NCI-H1092 (cell line): ENCODE measurements at regions not wholly inside any gene's neighbourhood (a gene's known extent, or its start where the extent isn't known, plus 50 kb on each side); places are given as distances from the start of the nearest gene placed in this dataset.
A peak's percentile ranks its signal among the peaks of the same experiment; 100 is the strongest.

Experiments used
- DNase-seq: peaks from one replicate; lab custom pipeline; 2025; lab: John Stamatoyannopoulos, UW

DNA sequence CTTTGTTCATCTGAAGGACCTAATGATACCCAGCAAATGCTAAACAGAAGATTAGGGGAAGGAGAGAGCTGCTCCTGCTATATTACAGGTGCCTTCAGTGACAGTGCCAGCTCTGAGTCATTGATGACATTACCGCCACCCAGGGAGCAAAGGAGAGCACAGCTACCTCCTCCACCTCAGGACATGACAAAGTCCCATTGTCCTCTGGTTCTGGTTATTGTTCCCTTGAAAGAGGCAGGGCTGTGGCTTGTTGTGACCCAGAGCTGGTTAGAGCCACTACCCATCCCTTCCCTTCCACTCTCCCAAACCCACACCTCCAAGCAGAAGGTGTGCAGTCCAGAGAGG lies 363.5 kb upstream of the DUSP10 start:
- no peak for DNase-seq

DNA sequence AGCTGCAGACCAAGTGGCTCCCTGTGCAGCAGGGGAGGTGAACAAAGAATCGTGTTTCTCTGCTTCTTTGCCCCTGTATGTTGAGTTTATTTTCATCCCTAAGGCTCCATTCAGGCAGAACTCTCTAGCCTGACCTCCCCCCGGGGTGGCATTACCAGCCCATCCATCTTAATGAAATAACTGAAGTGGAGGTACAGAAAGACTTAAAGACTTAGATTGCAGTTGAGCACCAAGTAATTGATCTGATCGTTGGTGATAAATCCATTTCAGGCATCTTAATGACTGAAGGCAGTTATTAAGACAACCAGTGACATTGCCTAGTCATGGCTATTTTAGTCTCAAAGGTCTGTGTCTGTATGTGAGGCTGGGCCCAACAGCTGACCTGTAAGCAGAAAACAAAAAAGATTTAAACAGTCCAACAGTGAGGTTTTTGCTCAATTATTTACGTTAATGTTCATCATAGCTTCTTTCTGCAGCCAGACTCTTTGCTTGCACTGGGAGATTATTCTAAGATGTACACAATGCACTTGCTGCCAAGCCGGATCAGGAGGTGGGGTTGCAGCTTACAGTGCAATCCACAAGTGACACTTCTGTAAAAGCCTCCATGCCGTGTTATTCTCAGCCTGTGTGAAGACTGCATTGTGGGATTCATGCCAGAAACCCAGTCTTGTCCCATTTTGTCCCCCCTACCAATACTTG lies 363.0 kb upstream of the DUSP10 start:
- DNase-seq, result no peak

DNA sequence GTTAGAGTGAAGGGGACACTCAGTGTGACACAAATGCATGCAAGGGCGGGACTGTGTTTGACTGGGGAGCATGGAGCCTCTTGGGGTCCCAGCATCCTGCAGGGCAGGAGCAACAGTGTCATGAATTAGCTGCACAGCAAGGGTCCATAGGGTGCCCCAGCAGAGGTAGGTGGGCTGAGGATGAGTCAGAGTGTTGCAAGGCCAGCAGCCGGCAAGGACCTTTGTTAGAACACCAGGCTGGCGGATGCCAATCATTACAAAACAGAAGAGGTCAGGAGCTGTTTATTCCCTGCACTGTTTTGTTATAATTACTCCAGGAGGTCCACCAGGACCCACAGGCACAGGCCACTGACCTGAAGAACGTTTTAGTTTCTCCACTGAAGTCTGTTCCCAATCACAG lies 362.2 kb upstream of the DUSP10 start:
- no peak for DNase-seq

DNA sequence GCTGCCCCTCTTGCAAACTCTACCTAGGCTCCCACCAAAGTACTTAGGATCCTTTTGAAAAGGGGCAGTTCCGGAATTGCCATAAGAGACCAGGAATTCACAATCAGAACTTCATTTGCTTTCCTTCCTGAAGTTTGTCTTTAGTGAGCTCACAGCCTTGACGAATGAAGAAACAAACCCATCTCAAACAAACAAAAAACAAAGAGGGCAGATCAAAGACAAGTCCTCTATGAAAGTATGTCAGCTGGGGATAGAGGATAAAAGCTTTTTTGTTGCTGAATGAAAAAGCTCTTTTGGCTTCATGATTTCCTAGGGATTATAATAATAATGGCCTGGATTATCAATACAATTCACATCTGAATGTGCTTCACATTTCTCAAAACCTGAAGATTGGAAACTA lies 357.9 kb upstream of the DUSP10 start:
- no peak for DNase-seq

DNA sequence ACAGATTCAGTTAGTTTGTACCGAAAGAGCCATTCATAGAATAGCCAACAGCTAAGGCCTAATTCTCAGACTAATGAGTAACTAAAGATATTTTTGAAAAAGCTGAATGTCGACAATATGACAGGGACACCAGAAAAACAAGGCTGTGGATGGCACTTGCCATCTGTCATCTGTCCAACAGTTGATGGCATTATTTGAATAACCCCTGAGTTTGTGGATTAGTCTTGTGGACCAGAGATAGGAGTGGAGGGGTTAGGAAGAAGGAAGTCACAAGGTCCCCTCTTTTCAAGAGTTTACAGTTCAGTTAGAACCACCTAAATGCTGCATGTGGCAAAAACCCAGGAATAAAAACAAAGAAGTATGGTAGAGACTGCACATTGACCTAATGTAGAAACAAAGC lies 356.5 kb upstream of the DUSP10 start:
- DNase-seq, result no peak

DNA sequence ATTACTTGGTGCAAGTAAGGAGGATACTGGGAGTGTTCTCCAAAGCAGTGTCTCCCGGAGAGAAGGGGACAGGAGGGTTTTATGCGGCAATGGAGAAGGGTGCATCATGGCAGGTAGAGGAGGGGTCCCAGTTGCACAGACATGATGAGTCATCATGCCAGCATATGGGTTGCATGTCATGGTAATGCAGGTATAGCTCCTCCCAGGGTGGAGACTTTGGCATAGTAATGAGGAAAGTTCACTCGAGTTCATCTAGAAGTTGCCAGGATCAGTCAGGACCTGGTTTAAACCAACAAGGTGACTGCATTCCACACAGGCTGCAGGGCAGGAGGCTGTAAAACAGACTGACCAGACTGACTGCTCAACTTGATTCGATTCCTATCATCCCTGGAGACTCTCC lies 355.7 kb upstream of the DUSP10 start:
- DNase-seq, result no peak

DNA sequence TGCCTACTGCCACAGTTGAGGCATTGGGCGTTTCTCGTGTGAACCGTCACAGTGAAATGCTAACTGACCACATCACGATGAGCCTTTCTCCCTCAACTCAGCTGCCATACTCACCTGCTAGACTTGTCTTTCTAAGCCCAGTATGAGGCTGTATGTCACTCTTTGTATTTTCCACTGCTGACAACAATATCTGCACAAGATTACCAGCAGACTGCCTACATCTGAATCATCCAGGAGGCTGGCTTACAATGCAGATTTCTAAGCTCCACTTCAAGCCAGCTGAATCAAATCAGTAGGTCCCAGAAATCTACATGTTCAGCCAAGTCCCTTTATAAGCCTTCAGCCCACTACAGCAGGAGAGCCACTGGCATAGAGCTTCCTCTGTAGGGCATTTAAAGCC lies 355.0 kb upstream of the DUSP10 start:
- no peak for DNase-seq

DNA sequence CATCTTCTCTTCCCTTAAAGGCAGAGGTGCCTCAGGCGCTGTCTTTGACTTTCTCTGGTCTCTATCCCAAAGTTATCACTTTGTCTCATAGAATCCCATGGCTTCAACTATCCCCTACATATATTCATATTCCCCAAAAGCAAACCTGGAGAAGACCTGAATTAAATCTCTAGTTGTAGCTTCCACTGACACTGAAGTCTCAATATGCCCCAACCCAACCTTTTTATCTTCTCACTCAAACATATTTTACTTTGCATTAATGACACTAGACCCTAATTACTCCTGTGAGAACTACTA lies 354.5 kb upstream of the DUSP10 start:
- DNase-seq, result no peak

DNA sequence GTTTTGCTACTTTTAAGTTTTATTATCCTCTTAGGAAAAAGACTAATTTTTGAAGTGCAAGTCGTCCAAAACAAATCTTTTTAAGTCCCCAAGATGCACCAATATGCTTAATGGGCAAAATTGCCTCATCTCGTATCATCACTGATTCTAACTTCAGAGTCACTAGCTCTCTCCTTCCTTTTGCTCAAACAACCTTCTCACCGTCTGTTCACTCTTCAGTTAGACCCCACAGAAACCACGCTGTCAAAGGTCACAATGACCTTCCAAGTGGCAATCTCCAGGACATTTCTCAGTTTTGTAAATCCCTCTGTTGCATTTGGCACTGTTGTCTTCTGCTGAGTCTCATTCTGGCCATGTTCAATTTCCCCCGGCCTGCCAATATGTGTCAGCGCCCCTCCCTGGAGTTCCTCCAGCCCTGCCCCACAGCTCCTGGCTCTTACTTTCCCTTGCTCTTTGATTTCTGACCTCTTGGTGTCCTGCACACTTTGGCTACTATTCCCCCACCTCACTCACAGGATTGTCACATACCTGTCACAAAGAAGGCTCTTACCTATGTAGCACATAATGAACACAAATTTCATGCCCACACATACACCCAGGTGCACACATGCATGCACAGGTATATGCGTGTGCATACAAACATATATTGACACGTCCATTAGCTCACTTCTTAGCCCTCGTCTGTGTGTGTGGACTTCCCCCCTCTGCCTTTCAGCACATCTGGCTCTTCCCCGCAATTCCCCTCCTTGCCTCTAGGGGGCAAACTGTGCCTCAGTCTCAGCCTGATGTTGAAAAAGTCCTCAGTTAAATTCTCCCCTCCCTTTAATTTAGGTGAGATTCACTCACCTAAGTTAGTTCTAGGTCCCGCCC lies 354.0 kb upstream of the DUSP10 start:
- no peak for DNase-seq

DNA sequence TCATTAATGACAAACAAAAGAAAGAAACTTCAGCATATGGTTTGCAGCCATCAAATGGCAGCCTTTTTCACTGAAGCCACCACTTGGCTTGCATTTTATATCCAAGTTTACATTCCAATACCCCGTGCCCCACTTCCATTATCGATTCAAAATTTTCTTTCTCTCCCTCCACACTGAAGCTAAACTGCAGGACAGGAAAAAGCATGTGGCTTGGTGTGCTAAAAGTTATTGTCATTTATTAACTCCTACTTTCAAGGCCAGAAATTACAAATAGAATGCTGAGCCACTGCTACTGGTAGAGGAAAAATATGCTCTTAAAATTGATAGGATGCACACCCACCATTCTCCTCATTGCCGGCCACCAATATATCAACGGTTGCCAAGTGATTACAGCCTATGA lies 351.6 kb upstream of the DUSP10 start:
- DNase-seq, result no peak

DNA sequence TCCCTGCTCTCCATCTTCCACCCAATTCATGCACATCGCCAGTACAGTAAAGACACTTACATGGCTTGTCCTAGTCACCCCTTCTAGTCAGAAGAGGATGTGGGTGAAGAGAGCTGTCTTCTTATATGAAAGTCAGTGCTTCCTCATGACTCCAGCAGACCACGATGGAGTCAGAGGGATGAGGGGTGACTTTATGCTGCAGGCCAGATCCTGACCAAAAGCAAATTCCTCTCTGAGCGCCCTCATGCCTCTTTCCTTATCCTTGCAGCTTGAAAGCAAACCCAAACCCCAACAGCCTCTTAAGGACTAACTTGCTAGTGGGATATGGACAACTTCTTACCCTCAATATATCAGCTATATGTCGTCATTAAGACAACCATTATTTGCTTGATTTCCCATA lies 348.2 kb upstream of the DUSP10 start:
- DNase-seq, result no peak

DNA sequence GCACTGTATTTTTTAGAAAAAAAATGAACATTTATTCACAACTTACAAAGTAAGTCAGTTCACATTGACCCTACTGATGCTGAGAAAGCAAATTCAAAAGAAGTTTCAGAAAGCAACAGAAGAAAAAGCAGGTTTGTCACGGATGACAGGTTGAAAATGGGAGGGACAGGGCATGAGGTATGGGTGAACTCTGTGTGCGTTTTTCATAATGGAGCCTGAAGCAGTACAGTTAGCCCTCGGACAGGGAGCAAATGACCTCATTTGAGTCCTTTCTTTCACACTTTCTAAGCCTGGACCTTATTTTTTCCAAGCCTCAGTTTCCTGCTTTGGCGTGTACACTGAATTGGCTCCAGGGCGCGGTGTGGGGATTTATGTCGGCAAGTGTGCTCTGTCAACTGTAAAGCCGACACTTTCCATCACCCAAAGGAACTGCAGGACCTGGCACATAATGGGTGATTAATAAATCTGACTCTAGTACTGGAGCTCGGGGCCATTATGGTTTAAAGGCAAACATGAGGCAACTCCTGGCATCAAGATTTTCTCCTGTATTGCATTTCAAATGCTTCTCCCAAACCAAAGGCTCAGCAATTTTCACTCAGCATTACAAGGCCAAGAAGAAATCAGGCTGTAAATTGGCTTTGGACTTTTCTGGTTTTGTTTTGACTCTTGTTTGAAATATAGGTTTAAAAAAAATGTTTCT lies 345.5 kb upstream of the DUSP10 start:
- DNase-seq, result no peak

DNA sequence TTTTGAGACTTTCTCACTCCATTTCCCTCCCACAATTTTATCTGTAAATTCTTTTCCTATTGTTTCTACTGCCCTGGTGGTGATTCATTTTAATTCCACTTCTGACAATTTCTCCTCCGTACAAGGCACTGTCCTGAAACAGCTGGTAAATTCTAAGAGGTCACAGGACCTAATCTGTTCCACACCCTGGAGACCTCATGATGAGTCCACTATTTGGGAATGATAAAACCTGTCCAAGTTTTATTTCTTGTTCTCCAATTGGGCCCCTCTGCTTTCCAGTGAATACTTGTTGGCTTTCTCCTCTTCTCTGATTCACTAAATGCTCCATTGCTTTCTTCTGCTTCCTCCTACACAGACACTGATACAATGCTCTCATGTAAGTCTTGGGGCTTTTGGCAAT lies 343.1 kb upstream of the DUSP10 start:
- no peak for DNase-seq

DNA sequence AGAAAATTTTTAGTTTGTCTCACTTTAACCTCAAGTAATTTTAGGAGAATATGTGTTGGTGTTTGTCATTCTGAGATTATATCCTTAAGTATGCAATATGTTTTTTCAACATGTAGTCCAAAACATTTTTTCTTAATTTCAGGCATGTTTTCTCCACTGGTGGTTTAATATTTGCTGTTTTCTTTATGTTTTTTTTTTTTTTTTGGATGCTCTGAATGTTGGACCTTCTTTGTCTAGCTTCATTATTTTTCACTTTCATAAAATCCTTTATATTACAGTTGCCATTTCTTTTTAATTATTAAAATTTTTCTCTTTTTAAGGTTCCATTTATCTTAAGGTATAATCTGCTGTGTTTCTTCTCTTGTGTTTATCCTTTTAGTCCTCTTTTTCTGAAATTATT lies 342.2 kb upstream of the DUSP10 start:
- DNase-seq, result no peak

DNA sequence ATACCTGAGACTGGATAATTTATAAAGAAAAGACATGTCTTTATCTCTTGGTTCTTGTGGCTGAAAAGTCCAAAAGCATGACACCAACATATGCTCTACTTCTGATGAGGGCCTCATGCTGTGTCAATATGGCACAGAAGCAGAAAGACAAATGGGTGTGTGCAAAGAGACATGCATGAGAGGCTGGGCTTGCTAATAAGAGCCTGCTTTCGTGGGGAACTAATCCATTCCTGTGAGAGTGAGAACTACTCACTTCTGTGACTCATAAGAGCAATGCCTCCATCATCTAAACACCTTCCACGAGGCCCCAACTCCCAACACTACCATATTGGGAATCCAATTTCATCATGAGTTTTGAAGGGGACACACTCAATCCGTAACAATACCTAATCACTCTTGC lies 340.0 kb upstream of the DUSP10 start:
- DNase-seq, result no peak

DNA sequence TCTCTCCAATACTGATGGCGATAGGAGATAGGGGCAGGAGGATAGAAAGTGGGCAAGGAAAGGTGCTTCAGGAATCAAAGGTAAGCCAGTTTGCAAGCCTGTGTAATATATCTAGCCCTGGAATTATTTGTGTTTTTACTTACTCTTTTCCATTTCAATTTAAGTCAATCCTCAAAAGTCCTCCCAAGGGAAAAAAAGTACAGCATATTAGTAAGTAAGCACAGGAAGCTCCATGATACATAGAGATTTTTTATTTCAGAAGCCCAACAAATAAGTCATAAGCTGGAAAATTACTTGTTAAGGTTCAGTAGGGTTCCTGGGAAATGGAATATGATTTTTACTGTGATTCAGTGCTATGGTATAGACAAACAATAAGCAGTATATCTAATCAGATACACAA lies 337.7 kb upstream of the DUSP10 start:
- DNase-seq, result no peak

DNA sequence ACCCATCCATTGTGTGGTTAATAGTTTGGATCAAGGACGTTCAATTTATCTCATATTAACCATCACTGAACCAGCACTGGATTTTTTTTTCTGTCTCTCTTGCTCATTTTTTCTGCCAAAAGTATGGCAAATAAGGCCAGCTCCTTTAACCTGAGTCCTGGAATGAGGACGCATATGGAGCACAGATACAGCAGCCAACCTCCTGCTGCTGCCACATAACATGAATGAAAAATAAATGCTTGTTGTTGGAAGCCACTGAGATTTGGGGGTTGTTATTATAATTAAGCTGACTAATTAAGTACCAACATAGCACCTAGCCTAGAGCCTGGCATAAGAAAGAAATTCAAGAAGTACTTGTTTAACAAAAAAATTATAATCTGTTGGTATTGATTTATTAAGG lies 335.3 kb upstream of the DUSP10 start:
- no peak for DNase-seq

DNA sequence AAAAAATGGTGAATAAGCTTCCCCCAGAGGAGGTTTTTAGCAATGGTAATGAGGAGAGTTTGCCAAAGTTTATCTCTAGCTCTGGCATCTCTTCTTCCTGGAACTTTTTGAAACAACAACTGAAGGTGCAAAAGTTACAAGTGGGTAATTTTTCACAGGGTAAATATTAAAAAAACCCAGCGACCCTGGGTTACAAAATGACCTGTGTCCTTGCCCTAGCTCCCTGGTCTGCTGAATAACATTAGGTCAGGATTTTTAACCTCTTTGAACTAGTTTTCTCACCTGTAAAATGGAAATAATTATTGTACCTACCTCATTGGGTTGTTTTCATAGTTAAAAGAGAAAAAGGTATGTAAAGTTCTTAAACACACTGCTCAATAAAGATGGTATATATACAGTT lies 332.4 kb upstream of the DUSP10 start:
- DNase-seq, result no peak

DNA sequence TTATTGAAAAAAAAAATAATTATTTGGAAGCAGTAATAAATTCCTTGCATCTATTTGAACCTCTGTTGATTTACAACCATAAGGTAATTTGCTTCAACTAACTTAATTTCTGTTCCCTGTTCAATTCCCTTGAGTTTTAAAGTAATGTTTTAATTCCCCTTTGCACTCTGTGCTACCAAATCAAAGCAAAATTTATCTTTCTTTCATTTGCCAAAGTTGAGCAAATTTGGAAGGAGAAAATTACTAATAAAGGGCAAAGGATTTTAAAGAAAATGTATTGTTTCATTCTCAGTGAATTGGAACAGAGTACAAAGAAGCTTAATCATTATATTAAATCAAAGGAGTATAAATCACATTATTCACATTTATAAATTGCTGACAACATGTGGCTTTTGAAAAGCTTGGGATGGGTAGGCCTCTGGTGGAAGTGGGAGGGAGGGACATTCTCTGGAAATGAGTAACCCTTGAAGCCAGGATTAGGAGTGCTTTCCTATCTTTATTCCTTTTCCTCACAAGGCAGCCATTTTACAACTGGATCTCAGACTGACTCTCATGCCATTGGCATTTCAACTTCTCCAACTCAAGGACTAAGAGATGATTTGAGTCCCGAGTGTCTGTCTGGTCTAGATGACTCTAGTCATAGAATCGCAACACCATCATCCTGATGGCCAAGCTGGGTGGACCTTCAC lies 331.6 kb upstream of the DUSP10 start:
- no peak for DNase-seq

DNA sequence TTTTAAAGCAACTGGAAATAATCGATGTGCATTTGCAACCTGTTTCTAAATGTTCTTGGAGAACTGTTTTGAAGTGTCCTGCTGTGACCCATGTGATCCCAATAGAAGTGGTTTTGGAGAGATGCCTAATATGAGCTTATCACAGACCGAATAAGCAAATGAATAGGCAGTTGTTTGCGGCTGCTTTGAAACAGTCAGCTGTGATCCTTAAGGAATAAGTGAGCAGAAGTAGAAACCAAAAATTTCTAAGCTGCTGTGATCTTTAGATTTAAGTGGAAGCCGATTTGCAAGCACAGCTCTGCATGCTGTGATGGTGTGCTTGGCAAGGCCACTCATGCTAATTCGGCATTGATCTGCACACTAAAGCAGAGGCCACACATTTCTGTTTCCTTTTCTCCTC lies 329.5 kb upstream of the DUSP10 start:
- peak; percentile 27 for DNase-seq

DNA sequence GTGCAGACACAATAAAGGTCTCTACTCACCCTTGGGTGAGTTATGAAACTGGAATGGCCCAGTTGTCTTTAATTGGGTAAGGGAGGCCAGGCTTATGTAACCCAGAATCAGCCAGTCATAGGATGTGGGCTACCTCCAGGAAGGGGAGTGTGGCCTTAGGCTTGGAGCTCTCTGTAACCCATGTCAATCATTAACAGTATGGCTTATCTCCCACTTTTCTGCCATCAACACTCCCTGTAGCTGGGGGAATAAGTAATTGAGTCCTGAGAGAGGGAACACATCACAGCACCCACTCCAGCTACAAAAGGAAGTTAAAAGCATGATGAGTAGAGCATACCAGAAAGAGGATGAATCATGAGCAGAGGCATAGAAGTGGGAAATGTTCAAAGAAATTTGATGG lies 327.0 kb upstream of the DUSP10 start:
- DNase-seq, result no peak

DNA sequence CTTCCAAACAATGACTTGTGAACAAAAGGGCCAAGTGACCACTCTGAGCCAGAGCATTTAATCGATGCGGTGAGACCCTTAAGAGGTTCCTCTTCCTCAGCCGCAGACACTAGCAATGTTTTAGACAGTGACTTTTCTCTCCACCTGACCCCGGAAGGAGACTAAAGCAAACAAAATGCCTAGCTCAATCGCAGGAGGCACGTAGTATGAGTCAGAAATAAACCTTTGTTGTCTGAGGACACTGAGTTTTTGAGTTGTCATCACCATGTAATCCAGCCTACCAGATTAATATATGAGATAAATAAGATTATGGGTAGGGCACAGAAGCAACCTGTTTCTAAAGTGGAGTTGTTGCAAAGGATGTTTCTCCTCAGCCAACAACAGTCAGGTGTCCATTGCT lies 326.2 kb upstream of the DUSP10 start:
- no peak for DNase-seq

DNA sequence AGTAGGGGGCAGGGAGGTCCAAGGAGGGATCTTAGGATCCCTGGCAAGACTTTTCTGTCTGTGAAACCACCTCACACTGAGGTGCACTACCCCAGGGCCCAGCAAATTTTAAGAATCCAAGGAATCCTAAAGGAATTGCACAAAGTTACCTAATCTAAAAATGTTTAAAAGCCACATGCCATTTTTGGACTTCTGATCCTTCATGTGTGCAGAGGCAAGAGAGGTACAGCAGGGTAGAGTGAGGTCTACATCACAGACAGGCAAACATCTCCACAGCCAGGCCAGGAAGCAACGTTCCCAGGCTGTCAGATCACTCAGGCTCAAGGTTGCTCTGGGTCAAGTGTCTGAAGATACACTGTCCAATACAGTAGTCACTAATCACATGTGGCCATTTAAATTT lies 324.6 kb upstream of the DUSP10 start:
- no peak for DNase-seq
